Adrenal gland (tissue), 5 donors: ENCODE measurements at regions not wholly inside any gene's neighbourhood (a gene's known extent, or its start where the extent isn't known, plus 50 kb on each side); places are given as distances from the start of the nearest gene placed in this dataset.

Source experiments
- POLR2A ChIP-seq, 2 donors: fragments of 450-650 bp; IDR thresholded peaks; one replicate each; pipeline ENCODE4 v1.6.1; 2017; ENCODE audit warnings: antibody characterized with exemption in 2 of 2, mild to moderate bottlenecking in 2 of 2, moderate library complexity in 1 of 2
- TF ChIP-seq, protein P1 (sequence below), 6 experiments: fragments of 450-650 bp in 4 of 6; fragments of 200-600 bp in 2 of 6; sonication (generic) in 1 of 6; IDR thresholded peaks; 1 replicate in 5 of 6; 2 replicates in 1 of 6; pipeline versions ENCODE4 v1.5.1 to v1.8.0; 2016 to 2021; ENCODE audit warnings: antibody characterized with exemption in 6 of 6, mild to moderate bottlenecking in 2 of 6, moderate library complexity in 1 of 6
- donor health status: DM: no; HTN: no; CAD: no.

GRCh38 chr11:103623933-103624332, 412.5 kb upstream of the DDI1 start:
- TF ChIP-seq, protein P1, sequence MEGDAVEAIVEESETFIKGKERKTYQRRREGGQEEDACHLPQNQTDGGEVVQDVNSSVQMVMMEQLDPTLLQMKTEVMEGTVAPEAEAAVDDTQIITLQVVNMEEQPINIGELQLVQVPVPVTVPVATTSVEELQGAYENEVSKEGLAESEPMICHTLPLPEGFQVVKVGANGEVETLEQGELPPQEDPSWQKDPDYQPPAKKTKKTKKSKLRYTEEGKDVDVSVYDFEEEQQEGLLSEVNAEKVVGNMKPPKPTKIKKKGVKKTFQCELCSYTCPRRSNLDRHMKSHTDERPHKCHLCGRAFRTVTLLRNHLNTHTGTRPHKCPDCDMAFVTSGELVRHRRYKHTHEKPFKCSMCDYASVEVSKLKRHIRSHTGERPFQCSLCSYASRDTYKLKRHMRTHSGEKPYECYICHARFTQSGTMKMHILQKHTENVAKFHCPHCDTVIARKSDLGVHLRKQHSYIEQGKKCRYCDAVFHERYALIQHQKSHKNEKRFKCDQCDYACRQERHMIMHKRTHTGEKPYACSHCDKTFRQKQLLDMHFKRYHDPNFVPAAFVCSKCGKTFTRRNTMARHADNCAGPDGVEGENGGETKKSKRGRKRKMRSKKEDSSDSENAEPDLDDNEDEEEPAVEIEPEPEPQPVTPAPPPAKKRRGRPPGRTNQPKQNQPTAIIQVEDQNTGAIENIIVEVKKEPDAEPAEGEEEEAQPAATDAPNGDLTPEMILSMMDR (IDR thresholded peaks at IDR 0.05) = no peak
- TF ChIP-seq POLR2A (IDR thresholded peaks at IDR 0.05) = no peak
